ENCODE measurements at regions not wholly inside any gene's neighbourhood (a gene's known extent, or its start where the extent isn't known, plus 50 kb on each side); places are given as distances from the start of the nearest gene placed in this dataset.

- DNase-seq = no peak
These were observed 1034.1 kb downstream of the MCTP2 start for GRCh38 chr15:95265419-95265997.

DNA sequence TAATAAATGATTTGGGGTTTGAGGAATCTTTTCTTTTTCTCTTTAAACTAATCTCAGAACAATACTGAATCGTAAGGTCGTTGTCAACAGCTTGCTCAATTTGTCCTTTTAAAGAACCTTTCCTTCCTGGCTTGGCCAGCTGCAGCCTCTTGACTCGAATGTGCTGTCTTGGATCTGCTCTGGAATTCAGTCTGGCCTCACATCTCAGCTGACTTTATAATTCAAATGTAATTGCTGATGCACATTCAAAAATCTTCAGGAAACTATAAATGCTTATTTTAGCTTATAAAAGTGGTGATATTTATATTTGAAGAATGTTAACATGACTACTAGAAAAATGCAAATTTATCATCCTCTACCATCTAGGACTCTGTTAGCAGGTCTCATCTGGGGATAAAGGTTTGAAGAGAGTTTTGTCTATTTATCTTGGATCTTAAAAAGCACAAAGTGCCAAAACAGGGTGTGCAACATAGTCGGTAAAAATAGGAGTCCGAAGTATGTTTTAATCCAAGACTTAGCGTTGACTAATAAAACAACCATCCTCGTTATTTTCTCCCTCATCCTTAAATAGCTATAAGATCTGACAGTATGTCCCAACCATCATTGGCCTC is 1035.2 kb downstream of the MCTP2 start:
- no peak for DNase-seq

DNA sequence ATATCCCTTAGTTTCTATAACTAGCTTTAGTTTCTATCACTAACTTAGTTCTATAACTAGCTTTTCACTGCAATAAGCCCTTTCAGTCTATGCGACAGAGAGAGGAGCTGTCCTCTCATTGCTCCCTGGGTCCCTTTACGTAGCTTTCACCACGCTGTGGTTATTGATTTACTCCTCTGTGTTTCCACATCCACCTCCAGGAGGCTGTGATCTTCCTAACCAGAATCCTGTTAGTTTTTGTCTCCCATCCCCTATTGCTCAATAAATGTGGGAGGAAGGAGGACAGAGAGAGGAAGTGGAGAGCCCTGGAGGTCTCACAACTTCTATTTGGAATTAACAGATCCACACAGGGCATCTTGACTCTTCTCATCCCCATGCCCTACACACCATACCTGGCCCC is 1036.1 kb downstream of the MCTP2 start:
- DNase-seq = no peak

DNA sequence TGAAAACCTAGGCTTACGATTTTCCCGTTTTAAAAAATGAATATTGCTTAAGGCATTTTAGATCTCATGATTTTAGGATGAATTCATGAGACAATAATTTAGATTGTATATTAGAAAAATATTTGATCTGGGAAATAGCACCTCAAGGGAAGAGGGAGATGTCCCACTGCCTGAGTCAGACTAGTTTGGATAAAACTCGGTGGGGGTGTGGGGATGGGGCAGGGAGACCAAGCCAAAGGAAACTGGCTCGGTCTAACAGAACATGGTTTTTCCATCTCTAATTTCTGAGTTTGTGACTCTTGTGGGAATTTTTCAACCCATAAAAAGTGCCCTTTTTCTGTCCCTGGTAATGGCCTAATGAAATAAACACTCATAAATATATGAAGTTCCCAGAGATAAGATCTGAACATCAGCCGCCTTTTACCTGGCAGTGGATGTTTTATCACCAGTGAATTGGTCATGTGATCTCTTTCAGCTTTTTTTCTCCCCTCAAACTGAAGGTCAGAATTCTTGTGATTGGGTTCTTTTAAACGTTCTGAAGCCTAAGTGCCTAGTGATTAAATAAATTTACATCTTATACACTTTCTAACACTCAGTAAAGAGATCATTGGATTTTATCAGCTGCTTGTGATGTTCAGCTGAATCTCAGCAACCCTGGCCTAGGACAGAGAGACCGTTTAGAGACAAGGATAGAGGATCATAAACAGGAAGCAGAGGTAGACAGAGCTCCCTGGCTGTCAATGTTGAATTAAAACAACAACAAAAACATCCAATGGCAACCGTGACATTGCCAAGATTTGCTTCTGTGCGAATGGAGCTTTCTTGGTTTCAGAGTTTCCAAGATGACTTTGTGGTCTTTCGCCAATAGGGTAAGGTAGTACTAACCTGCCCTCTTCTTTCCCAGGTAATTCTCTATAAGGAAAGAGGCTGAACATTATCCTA is 1038.2 kb downstream of the MCTP2 start:
- DNase-seq = no peak

DNA sequence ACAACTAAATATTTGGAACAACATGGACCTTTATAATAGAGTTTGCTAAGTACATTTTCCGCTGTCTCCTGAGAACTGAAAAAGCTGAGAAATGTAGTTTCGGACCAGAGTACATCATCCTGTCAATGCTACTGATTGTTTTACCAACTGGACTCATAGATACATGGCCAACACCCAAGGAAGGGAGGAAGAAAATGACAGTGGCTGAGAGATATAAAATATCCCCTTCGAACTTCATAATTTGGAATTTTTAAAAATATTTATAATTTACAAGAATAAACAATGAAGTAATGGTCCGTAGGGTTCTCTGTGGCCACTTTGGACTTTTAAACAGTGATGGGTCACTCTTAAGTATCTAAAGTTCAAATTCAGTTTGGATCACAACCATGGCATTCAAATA is 1042.7 kb downstream of the MCTP2 start:
- DNase-seq = no peak

- no peak for DNase-seq
These were observed 1045.9 kb downstream of the MCTP2 start for GRCh38 chr15:95277266-95277665.

- no peak for DNase-seq
These were observed 1047.3 kb downstream of the MCTP2 start for GRCh38 chr15:95278532-95279245.

- DNase-seq = no peak
These were observed 1048.1 kb downstream of the MCTP2 start for GRCh38 chr15:95279277-95280019.

DNA sequence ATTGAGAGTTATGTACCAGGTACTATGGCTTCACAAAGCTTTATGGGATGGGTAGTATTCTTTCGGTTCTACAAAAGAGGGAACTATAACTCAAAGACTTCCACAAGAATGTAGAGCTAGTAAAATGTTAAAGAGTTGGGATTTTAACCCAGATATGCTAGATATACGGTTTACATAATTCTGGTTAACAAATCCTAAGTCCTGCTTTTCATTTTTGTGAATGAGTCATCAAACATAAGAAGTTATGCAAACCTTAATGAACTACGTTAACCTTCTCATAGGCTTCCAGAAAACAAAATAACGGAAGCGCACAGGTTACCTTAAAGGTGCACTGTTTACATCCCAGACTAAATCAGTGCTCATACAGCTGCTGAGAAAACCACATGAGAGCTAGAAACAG is 1049.3 kb downstream of the MCTP2 start:
- DNase-seq = no peak

- DNase-seq = no peak
These were observed 1049.0 kb upstream of the NR2F2 start for GRCh38 chr15:95281470-95281869.

DNA sequence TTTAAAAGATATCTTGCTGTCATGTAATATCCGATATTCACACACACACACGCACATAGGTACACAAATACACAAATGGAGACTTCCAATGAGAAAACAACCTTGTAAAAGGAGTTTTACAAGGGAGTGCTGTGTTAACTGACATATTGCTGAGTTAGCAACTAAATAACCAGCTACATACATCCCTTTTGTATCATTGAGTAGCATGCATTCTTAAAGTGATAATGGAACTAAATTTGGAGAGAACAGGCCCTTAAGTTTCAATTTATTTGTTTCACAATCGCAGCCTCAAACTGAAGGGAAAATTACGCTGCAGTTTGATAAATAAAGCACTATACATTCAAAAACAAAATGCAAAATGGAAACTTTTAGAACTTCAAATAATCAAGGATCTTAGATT is 1046.0 kb upstream of the NR2F2 start:
- DNase-seq = no peak

DNA sequence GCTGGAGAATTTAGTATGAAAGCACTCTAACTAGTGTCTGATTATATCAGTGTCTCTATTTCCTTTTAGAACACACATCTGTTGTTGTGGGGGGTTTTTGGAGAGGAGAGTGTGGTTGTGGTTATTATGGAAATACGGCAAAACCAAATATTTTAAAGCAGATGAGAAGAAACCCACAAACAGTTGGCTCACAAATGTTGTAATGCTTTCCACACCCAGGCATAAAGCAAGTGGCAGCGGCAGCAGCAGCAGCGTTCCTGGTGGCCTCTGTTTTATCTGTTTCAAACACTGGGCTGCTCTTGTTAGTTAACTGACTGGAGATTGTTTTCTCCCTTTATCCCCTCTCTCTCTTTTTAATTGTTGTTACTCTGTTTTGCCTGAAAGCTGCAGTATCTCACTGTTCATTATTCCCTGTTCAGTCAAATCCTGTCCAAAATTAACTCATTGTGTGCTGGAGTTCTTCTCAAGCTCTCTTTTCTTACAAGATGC is 1045.5 kb upstream of the NR2F2 start:
- DNase-seq = no peak

DNA sequence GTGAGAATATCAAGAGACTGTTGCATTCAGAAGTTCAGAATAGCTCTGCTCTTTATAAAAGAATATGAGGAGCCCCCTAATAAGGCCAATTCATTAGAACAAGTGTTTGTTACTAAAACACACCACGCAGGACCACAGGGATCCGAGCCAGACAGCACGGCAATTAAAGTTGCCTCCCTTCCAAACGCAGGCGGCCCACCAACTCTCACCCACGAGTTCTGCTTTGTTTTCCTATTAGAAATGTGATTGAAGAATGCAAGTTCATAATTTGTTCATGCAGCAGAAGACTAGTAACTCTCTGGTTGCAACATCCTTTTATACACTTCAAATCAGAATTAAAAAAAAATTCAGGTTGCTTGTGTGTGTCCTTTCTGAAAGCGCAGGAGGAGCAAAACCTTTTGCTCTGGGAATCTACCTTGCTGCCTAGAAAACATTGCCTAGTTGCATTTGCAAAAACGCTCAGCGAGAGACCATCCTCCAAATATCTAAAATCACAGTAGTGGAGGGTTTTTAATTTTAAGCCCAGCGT is 1044.1 kb upstream of the NR2F2 start:
- DNase-seq = no peak

DNA sequence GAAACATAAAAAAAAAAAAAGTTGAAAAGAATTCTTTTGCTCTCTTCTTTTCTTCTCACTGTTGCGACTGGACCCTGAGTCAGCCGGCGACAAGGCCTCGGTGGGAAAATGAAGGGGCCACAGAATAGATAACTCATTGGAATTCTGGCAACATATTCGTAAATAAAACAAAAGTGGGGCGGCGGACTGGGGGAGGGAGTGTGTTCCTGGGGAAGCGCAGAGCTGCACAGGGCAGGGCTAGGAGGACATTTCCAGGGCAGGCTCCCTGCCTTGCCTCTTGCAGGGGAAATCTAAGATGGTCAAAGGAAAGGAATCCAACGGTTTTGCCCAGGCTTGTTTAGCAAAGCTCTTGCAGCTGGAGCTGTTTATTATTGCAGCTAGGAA is 1042.8 kb upstream of the NR2F2 start:
- no peak for DNase-seq

DNA sequence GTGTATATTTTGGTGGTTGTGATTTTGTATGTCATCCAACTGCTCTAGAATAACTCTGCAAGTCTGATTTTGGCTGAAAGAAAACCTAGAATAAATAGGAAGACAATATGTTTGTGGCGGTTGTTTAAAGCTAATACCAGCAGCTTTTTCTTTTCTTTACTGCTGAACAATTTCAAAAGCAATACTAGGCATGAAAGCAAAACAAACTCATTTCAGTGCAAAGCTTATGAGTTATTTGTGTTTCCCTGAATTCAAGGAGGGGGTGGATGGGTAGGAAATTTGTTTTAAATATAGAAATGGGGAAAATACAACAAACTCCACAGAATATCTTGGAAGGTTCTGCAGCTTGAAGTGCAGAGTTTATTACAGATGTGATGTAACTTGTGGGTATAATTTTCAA is 1041.9 kb upstream of the NR2F2 start:
- no peak for DNase-seq

GRCh38 chr15:95290176-95290974 is 1040.1 kb upstream of the NR2F2 start:
- DNase-seq = no peak

- DNase-seq = no peak
These were observed 1038.5 kb upstream of the NR2F2 start for GRCh38 chr15:95291898-95292472.

DNA sequence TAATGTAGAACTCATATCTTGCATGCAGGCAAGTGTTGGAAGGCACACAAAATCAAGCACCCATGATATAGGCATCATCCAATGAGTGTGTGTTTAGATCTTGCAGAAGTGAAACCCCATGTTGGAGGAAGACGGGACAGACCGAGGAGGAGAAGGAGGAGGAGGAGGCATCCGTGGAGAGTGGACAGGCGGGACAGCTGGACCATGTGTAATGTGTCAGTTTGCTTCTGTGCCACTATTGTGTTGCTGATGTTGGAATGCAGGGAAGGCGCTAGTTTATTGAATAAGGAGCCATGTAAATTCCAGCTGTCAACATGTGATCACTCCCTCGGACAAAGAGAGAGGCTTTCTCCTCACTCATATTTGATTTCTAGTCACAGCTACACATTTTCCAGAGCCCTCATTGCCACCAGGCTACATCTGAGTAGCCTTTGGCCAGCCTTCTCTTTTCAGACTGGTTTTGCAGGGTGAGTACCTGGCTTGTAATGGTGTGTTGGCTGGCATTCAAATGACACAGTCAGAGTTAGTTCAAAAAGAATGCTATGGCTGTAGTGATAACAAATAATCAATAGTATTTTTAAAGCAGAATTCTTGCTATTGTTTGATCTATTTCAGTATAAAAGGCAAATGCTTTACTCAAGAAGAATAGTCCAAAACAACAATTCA is 1037.6 kb upstream of the NR2F2 start:
- no peak for DNase-seq

GRCh38 chr15:95293456-95294031 is 1037.0 kb upstream of the NR2F2 start:
- DNase-seq = no peak

DNA sequence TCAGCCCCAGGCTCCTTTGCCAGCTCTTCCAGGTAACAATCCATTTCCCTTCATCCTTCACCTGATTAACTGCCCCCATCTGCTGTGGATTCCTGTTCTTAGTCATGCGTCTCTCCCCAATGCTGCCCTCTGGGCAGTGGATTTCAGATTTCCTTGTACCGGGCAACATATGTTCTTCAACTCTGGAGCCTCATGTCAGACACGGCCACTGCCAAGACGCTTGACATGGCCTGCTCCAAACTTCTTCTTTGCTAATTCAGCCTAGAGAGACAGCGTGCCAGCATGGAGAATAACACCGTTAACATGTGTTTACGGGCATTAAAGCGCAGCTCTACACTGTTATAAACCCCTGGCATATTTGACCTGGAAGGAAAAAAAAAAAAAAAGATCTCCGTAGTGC is 1035.1 kb upstream of the NR2F2 start:
- DNase-seq = no peak
